ENCODE measurements at regions not wholly inside any gene's neighbourhood (a gene's known extent, or its start where the extent isn't known, plus 50 kb on each side); places are given as distances from the start of the nearest gene placed in this dataset.

DNA sequence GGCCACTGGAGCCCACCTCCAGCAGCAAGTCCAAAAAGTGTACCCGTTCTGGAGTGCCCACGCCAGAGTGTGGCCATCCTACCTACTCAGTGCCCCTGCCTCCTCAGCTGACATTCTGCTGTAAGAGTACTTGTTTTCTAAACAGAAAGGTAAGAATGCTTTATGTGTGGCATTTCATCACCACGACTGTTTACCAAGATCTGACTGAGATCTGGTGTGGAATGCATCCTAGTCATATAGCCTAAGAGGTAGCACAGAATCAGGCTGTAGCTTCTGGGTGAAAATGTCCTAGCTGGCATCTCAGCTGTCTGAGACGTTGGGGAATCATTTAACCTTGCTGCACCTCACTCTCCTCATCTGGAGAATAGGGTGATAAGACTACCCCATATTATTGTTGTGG is 638.7 kb upstream of the TENM3 start:
- H3K27me3 ChIP-seq (ENCODE audit: control insufficient read depth in 1 of 2, insufficient read depth in 2 of 2, low read length in 2 of 2) = no peaks in the 10 kb centered on the region; a peak in 1 of 5 replicates
- ATAC-seq (no peak), DNase-seq (ENCODE audit: low spot score) (no peak), FAIRE-seq (no peak)
- intact Hi-C loops (cut with micrococcal nuclease; ENCODE audit: unreplicated experiment) (no loop called here), in situ Hi-C loops (cut with HindIII; ENCODE audit: extremely low pct_ligation_motif_present, low pct_unique_long_range_greater_than_20kb) (no loop called here)
- no peaks in the 10 kb centered on the region for H3K9me3 ChIP-seq (ENCODE audit: low read length)
- ChIA-PET CTCF (ENCODE audit: low intra/inter-chr PET ratio, low total read pairs) (no interaction called here), POLR2A (no interaction called here)
- H3K36me3 ChIP-seq (replicated peaks in 1 of 2; ENCODE audit: control insufficient read depth in 1 of 2, insufficient read depth in 2 of 2, low read length in 2 of 2) = no peaks in the 10 kb centered on the region
- H3K27ac ChIP-seq (ENCODE audit: extremely low read length, insufficient read depth, low read length) = no peak overlapping the region
- H4K20me1 ChIP-seq (ENCODE audit: insufficient read depth, low read length) = no peaks in the 10 kb centered on the region
- no peaks in the 10 kb centered on the region for H3K79me2 ChIP-seq (ENCODE audit: insufficient read depth, low read length)
- WGBS (ENCODE audit: low lambda C conversion rate) = 0% methylated on average over 4 of the region's 4 CpGs
- no peak overlapping the region for H3K4me2 ChIP-seq (ENCODE audit: low read depth, low read length)
- BruUV-seq (replicated peaks) = no TSS peak
- no peak overlapping the region for H3K4me3 ChIP-seq (replicated peaks in 1 of 3; ENCODE audit: insufficient read depth in 1 of 3, low read depth in 2 of 3, low read length in 3 of 3)
- no peak for TF ChIP-seq CREM (IDR thresholded peaks at IDR 0.05)
- no peak for TF ChIP-seq CREM (CRISPR knock-in tag; IDR thresholded peaks at IDR 0.05)
- no peak for TF ChIP-seq KMT2A (CRISPR knock-in tag; IDR thresholded peaks at IDR 0.05)
- no peak for TF ChIP-seq GATAD1 (CRISPR knock-in tag; IDR thresholded peaks at IDR 0.05)
- no peak for TF ChIP-seq NFE2 (CRISPR knock-in tag; IDR thresholded peaks at IDR 0.05)
- TF ChIP-seq GTF3A (CRISPR knock-in tag; conservative IDR thresholded peaks at IDR 0.05) = no peak
- TF ChIP-seq HMGA1 (CRISPR knock-in tag; conservative IDR thresholded peaks at IDR 0.05) = no peak
- TF ChIP-seq, protein P1, sequence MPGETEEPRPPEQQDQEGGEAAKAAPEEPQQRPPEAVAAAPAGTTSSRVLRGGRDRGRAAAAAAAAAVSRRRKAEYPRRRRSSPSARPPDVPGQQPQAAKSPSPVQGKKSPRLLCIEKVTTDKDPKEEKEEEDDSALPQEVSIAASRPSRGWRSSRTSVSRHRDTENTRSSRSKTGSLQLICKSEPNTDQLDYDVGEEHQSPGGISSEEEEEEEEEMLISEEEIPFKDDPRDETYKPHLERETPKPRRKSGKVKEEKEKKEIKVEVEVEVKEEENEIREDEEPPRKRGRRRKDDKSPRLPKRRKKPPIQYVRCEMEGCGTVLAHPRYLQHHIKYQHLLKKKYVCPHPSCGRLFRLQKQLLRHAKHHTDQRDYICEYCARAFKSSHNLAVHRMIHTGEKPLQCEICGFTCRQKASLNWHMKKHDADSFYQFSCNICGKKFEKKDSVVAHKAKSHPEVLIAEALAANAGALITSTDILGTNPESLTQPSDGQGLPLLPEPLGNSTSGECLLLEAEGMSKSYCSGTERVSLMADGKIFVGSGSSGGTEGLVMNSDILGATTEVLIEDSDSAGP (CRISPR knock-in tag; IDR thresholded peaks at IDR 0.05; ENCODE audit: borderline replicate concordance) = no peak
- TF ChIP-seq TRIM24 (CRISPR knock-in tag; IDR thresholded peaks at IDR 0.05) = no peak
- TF ChIP-seq RCOR2 (CRISPR knock-in tag; IDR thresholded peaks at IDR 0.05) = no peak
- no peak for TF ChIP-seq SPEN (CRISPR knock-in tag; IDR thresholded peaks at IDR 0.05; ENCODE audit: low read depth)
- TF ChIP-seq, protein P2, sequence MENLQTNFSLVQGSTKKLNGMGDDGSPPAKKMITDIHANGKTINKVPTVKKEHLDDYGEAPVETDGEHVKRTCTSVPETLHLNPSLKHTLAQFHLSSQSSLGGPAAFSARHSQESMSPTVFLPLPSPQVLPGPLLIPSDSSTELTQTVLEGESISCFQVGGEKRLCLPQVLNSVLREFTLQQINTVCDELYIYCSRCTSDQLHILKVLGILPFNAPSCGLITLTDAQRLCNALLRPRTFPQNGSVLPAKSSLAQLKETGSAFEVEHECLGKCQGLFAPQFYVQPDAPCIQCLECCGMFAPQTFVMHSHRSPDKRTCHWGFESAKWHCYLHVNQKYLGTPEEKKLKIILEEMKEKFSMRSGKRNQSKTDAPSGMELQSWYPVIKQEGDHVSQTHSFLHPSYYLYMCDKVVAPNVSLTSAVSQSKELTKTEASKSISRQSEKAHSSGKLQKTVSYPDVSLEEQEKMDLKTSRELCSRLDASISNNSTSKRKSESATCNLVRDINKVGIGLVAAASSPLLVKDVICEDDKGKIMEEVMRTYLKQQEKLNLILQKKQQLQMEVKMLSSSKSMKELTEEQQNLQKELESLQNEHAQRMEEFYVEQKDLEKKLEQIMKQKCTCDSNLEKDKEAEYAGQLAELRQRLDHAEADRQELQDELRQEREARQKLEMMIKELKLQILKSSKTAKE (CRISPR knock-in tag; IDR thresholded peaks at IDR 0.05; ENCODE audit: borderline replicate concordance) = no peak
- no peak for TF ChIP-seq JUND (CRISPR knock-in tag; IDR thresholded peaks at IDR 0.05)
- no peak for TF ChIP-seq SP4 (CRISPR knock-in tag; IDR thresholded peaks at IDR 0.05)
- no peak for TF ChIP-seq CENPT (CRISPR knock-in tag; IDR thresholded peaks at IDR 0.05; ENCODE audit: low read depth)
- no peak for TF ChIP-seq YEATS2 (CRISPR knock-in tag; IDR thresholded peaks at IDR 0.05; ENCODE audit: borderline replicate concordance)
- H2AFZ ChIP-seq (ENCODE audit: low read length) = no peak overlapping the region
- no peaks in the 10 kb centered on the region for H3K4me1 ChIP-seq (ENCODE audit: insufficient read depth, low read length)
- H3K9ac ChIP-seq (ENCODE audit: insufficient read depth, low read depth, low read length) = no peak overlapping the region

Measured in HepG2 (cell line).